ENCODE measurements at regions not wholly inside any gene's neighbourhood (a gene's known extent, or its start where the extent isn't known, plus 50 kb on each side); places are given as distances from the start of the nearest gene placed in this dataset.
"Not testable (repeated sequence)": the region's sequence is repeated elsewhere in the genome, so short reads cannot be mapped to it uniquely, and the experiment has no call there.

GRCh38 chr15:53193149-53193548 lies 403.0 kb upstream of the ONECUT1 start:
- Histone ChIP-seq H3K27ac (replicated peaks) (no peak overlapping the region), H3K27me3 (ENCODE audit: insufficient read depth, poor library complexity, severe bottlenecking) (peaks cover 5% of the 10 kb centered on the region), H3K4me3 (replicated peaks; ENCODE audit: insufficient read depth, low read length) (no peak overlapping the region)
- DNase-seq (ENCODE audit: low read depth in 1 of 2, low spot score in 1 of 2), result no peak
- TF ChIP-seq, protein P1, sequence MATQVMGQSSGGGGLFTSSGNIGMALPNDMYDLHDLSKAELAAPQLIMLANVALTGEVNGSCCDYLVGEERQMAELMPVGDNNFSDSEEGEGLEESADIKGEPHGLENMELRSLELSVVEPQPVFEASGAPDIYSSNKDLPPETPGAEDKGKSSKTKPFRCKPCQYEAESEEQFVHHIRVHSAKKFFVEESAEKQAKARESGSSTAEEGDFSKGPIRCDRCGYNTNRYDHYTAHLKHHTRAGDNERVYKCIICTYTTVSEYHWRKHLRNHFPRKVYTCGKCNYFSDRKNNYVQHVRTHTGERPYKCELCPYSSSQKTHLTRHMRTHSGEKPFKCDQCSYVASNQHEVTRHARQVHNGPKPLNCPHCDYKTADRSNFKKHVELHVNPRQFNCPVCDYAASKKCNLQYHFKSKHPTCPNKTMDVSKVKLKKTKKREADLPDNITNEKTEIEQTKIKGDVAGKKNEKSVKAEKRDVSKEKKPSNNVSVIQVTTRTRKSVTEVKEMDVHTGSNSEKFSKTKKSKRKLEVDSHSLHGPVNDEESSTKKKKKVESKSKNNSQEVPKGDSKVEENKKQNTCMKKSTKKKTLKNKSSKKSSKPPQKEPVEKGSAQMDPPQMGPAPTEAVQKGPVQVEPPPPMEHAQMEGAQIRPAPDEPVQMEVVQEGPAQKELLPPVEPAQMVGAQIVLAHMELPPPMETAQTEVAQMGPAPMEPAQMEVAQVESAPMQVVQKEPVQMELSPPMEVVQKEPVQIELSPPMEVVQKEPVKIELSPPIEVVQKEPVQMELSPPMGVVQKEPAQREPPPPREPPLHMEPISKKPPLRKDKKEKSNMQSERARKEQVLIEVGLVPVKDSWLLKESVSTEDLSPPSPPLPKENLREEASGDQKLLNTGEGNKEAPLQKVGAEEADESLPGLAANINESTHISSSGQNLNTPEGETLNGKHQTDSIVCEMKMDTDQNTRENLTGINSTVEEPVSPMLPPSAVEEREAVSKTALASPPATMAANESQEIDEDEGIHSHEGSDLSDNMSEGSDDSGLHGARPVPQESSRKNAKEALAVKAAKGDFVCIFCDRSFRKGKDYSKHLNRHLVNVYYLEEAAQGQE (IDR thresholded peaks at IDR 0.05; ENCODE audit: insufficient replicate concordance, low read depth), result peak; percentile 95
- TF ChIP-seq CTCF (IDR thresholded peaks at IDR 0.05; ENCODE audit: insufficient read depth, low read length), result no peak
- no peak for TF ChIP-seq GABPA (IDR thresholded peaks at IDR 0.05; ENCODE audit: low read depth)

- TF ChIP-seq SPI1 (IDR thresholded peaks at IDR 0.05; ENCODE audit: borderline replicate concordance, low read depth) (no peak), CTCF (IDR thresholded peaks at IDR 0.05; ENCODE audit: insufficient read depth, low read length) (no peak)
- Histone ChIP-seq H3K4me3 (replicated peaks; ENCODE audit: insufficient read depth, low read length) (no peak overlapping the region), H3K27me3 (ENCODE audit: insufficient read depth, poor library complexity, severe bottlenecking) (no peaks in the 10 kb centered on the region), H3K27ac (replicated peaks) (no peak overlapping the region)
- DNase-seq (ENCODE audit: low read depth in 1 of 2, low spot score in 1 of 2), result no peak
These were observed 399.7 kb upstream of the ONECUT1 start for GRCh38 chr15:53189860-53190259.

GRCh38 chr15:53183449-53183848 lies 393.3 kb upstream of the ONECUT1 start:
- H3K27me3 ChIP-seq (ENCODE audit: insufficient read depth, poor library complexity, severe bottlenecking); H3K27ac ChIP-seq (replicated peaks); H3K4me3 ChIP-seq (replicated peaks; ENCODE audit: insufficient read depth, low read length); DNase-seq (ENCODE audit: low read depth in 1 of 2, low spot score in 1 of 2): not testable (repeated sequence)

DNA sequence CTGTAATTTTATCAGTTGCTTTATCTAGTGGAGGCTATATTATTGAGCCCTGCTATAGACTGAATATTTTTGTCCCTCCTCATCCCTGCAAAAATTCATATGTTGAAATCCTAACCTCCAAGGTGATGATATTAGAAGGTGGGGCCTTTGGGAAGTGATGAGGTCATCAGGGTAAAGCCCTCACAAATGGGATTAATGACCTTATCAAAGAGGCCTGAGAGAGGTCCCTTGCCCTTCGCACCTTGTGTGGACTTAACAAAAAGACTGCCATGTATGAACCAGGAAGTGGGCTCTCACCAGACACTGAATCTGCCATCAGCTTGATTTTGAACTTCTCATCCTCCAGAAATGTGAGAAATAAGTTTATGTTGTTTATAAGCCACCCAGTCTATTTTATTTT lies 381.4 kb upstream of the ONECUT1 start:
- H3K27me3 ChIP-seq (ENCODE audit: insufficient read depth, poor library complexity, severe bottlenecking), result no peaks in the 10 kb centered on the region
- TF ChIP-seq GABPA (IDR thresholded peaks at IDR 0.05; ENCODE audit: low read depth), result no peak
- no peak for TF ChIP-seq CTCF (IDR thresholded peaks at IDR 0.05; ENCODE audit: insufficient read depth, low read length)
- TF ChIP-seq SPI1 (IDR thresholded peaks at IDR 0.05; ENCODE audit: borderline replicate concordance, low read depth), result no peak
- no peak for TF ChIP-seq POLR2AphosphoS5 (IDR thresholded peaks at IDR 0.05; ENCODE audit: low read depth)
- TF ChIP-seq, protein P1 (IDR thresholded peaks at IDR 0.05; ENCODE audit: insufficient replicate concordance, low read depth), result no peak

More for the DNA sequence above, 381.4 kb upstream of the ONECUT1 start:
- Histone ChIP-seq H3K4me3 (replicated peaks; ENCODE audit: insufficient read depth, low read length) (no peak overlapping the region), H3K27ac (replicated peaks) (no peak overlapping the region)
- DNase-seq (ENCODE audit: low read depth in 1 of 2, low spot score in 1 of 2), result no peak

Measured in HL-60 (cell line).